ENCODE measurements at regions not wholly inside any gene's neighbourhood (a gene's known extent, or its start where the extent isn't known, plus 50 kb on each side); places are given as distances from the start of the nearest gene placed in this dataset.

DNA sequence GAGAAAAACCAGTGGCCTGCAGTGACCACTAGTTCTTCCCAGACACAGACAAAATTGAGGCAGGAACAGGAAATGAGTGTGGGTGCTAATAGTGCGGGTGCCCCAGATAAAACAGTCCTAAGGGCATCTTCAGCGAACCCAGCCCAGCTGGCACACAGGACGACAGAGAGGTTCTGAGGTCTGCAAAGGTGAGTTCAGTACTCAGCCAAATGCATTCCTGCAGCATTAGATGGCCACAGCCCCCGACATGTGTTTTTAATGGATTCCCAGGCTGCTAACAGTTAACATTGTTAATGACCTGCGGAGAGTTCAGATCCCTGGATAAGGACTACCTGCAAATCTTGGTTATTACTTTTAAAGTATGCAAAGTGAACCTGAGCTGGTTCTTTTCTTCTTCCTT is 196.0 kb downstream of the HIBADH start:
- H3K4me1 ChIP-seq (replicated peaks in 1 of 2): no peaks in the 10 kb centered on the region
- TF ChIP-seq POLR2A (IDR thresholded peaks at IDR 0.05): no peak
- TF ChIP-seq, protein P1, sequence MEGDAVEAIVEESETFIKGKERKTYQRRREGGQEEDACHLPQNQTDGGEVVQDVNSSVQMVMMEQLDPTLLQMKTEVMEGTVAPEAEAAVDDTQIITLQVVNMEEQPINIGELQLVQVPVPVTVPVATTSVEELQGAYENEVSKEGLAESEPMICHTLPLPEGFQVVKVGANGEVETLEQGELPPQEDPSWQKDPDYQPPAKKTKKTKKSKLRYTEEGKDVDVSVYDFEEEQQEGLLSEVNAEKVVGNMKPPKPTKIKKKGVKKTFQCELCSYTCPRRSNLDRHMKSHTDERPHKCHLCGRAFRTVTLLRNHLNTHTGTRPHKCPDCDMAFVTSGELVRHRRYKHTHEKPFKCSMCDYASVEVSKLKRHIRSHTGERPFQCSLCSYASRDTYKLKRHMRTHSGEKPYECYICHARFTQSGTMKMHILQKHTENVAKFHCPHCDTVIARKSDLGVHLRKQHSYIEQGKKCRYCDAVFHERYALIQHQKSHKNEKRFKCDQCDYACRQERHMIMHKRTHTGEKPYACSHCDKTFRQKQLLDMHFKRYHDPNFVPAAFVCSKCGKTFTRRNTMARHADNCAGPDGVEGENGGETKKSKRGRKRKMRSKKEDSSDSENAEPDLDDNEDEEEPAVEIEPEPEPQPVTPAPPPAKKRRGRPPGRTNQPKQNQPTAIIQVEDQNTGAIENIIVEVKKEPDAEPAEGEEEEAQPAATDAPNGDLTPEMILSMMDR (IDR thresholded peaks at IDR 0.05): no peak
- H3K27me3 ChIP-seq: no peaks in the 10 kb centered on the region
- no peaks in the 10 kb centered on the region for H3K36me3 ChIP-seq (replicated peaks in 1 of 2)
- H3K9me3 ChIP-seq (replicated peaks in 1 of 3): no peaks in the 10 kb centered on the region
- 70 to 89% (median 79%) methylated on average over 3 to 5 of the region's 5 CpGs for WGBS, 4 donors
- no peak for DNase-seq
- H3K27ac ChIP-seq: no peak overlapping the region
- no peak overlapping the region for H3K4me3 ChIP-seq
- intact Hi-C loops (cut with DNase I): no loop called here

DNA sequence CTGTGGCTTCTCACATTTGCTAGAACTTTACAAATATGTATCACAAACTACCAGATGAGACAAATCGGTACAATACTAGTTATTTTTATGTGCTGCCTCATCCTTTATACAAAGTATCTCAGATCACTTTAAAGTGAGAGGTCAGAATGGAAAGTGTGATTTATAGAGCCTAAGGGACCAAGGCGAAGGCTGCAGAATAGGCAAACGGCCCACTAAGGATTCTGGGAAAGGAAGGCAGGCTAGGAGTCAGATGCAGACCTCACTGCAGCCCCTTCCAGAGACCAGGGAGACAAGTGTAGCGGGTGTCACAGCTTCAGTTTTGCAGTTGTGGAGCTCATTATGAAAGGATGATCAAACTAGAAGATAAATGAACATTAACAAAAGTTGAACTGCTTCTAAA is 190.6 kb downstream of the HIBADH start:
- TF ChIP-seq, protein P1 (IDR thresholded peaks at IDR 0.05): no peak
- Histone ChIP-seq H3K36me3 (replicated peaks in 1 of 2) (no peaks in the 10 kb centered on the region), H3K4me3 (no peak overlapping the region), H3K4me1 (replicated peaks in 1 of 2) (no peaks in the 10 kb centered on the region), H3K27me3 (no peaks in the 10 kb centered on the region), H3K27ac (no peak overlapping the region), H3K9me3 (replicated peaks in 1 of 3) (no peaks in the 10 kb centered on the region)
- intact Hi-C loops (cut with DNase I): no loop called here
- DNase-seq: no peak
- WGBS, 4 donors: 63 to 71% (median 68%) methylated on average over 4 of the region's 4 CpGs

Measured in adrenal gland (tissue), 9 donors.